HepG2 (cell line): ENCODE measurements at regions not wholly inside any gene's neighbourhood (a gene's known extent, or its start where the extent isn't known, plus 50 kb on each side); places are given as distances from the start of the nearest gene placed in this dataset.

ENCODE experiments used
- ATAC-seq: fragments of 200-7000 bp; cut with Tn5 transposase; 3 replicates; pipeline ENCODE4 v1.9.1; 2020; ENCODE audit warnings: mild to moderate bottlenecking, moderate library complexity
- BruUV-seq: library from RNA; stranded (reverse); fragments of 400-500 nt; replicated peaks from 2 replicates; lab custom pipeline; 2021; lab: Mats Ljungman, UMichigan
- CTCF ChIA-PET: fragments of 300-600 bp; formaldehyde crosslinking; extraction: SDS; loops from one replicate; lab custom pipeline; 2021; ENCODE audit warnings: low total read pairs, inconsistent platforms, low intra/inter-chr PET ratio; lab: Yijun Ruan, JAX
- POLR2A ChIA-PET: fragments of 350-600 bp; sonication (Branson Sonifier 250); formaldehyde crosslinking; loops from one replicate; lab custom pipeline; 2020; ENCODE audit warnings: antibody characterized with exemption, inconsistent platforms; lab: Yijun Ruan, JAX
- DNase-seq: peaks from one replicate; pipeline ENCODE4 v3.0.0-alpha.2; 2015; ENCODE audit warnings: low spot score
- FAIRE-seq: peaks from 3 replicates; lab custom pipeline; 2011; peaks lifted over from hg19 to GRCh38; lab: Jason Lieb, UNC
- H2AFZ ChIP-seq: one replicate; pipeline ENCODE4 v1.6.1; 2011; ENCODE audit warnings: low read length, inconsistent platforms
- H3K27ac ChIP-seq: fragments of 300-600 bp; 3 replicates; pipeline ENCODE4 v1.8.0; 2011; ENCODE audit warnings: mixed run types, mild to moderate bottlenecking, mixed read lengths, low read length, inconsistent platforms; ENCODE audit not compliant: insufficient read depth; ENCODE audit errors: extremely low read length
- H3K27me3 ChIP-seq, 2 experiments: fragments of 200-600 bp in 1 of 2; 2 replicates in 1 of 2; 3 replicates in 1 of 2; pipeline versions ENCODE4 v1.6.0 to v1.8.0; 2011; ENCODE audit warnings: low read length in 2 of 2, mild to moderate bottlenecking in 2 of 2, moderate library complexity in 2 of 2, inconsistent platforms in 1 of 2; ENCODE audit not compliant: insufficient read depth in 2 of 2, control insufficient read depth in 1 of 2
- H3K36me3 ChIP-seq, 2 experiments: fragments of 200-600 bp in 1 of 2; replicated peaks in 1 of 2; 2 replicates in 1 of 2; 3 replicates in 1 of 2; pipeline versions ENCODE4 v1.5.1 to v1.8.0; 2011; ENCODE audit warnings: low read length in 2 of 2, inconsistent platforms in 1 of 2; ENCODE audit not compliant: insufficient read depth in 2 of 2, control insufficient read depth in 1 of 2
- H3K4me1 ChIP-seq: 2 replicates; pipeline ENCODE4 v1.5.1; 2012; ENCODE audit warnings: low read length, inconsistent platforms; ENCODE audit not compliant: insufficient read depth
- H3K4me2 ChIP-seq: 2 replicates; pipeline ENCODE4 v1.6.0; 2011; ENCODE audit warnings: low read depth, low read length, inconsistent platforms
- H3K4me3 ChIP-seq, 3 experiments: fragments of 200-600 bp in 1 of 3; sonication (generic), shearing (Covaris generic) in 1 of 3; replicated peaks in 1 of 3; 2 replicates each; pipeline ENCODE4 v1.5.1; 2011 to 2016; ENCODE audit warnings: low read length in 3 of 3, inconsistent platforms in 2 of 3, low read depth in 2 of 3, mild to moderate bottlenecking in 2 of 3, control low read depth in 1 of 3, mixed read lengths in 1 of 3; ENCODE audit not compliant: insufficient read depth in 1 of 3
- H3K79me2 ChIP-seq: one replicate; pipeline ENCODE4 v1.6.1; 2011; ENCODE audit warnings: low read length, inconsistent platforms; ENCODE audit not compliant: insufficient read depth
- H3K9ac ChIP-seq: 2 replicates; pipeline ENCODE4 v1.6.0; 2011; ENCODE audit warnings: mild to moderate bottlenecking, low read depth, low read length, inconsistent platforms; ENCODE audit not compliant: insufficient read depth
- H3K9me3 ChIP-seq: 2 replicates; pipeline ENCODE4 v1.5.1; 2012; ENCODE audit warnings: mild to moderate bottlenecking, low read length
- H4K20me1 ChIP-seq: 2 replicates; pipeline ENCODE4 v1.6.0; 2011; ENCODE audit warnings: inconsistent platforms, mild to moderate bottlenecking, low read length, moderate library complexity; ENCODE audit not compliant: insufficient read depth
- GABPB1 ChIP-seq: IDR thresholded peaks from 2 replicates; pipeline ENCODE4 v1.6.1; 2016; ENCODE audit warnings: mild to moderate bottlenecking, missing genetic modification reagents, moderate library complexity, missing compliant biosample characterization
- GTF2F1 ChIP-seq: fragments of 150-350 bp; IDR thresholded peaks from 2 replicates; pipeline ENCODE4 v1.6.1; 2014; ENCODE audit warnings: low read length
- GTF3A ChIP-seq: sonication (generic); formaldehyde crosslinking; conservative IDR thresholded peaks from 2 replicates; pipeline ENCODE4 v1.4.0; 2020; ENCODE audit warnings: mild to moderate bottlenecking, missing genetic modification reagents
- HDAC6 ChIP-seq: fragments of 200-600 bp; sonication (generic); IDR thresholded peaks from 2 replicates; pipeline ENCODE4 v1.7.0; 2017; ENCODE audit warnings: mild to moderate bottlenecking, antibody characterized with exemption, low read length, low read depth
- KAT7 ChIP-seq: IDR thresholded peaks from 2 replicates; pipeline ENCODE4 v1.6.1; 2018; ENCODE audit warnings: borderline replicate concordance, missing compliant biosample characterization
- MIER2 ChIP-seq: IDR thresholded peaks from 2 replicates; pipeline ENCODE4 v1.6.1; 2016; ENCODE audit warnings: missing biosample characterization, missing genetic modification reagents
- PCBP2 ChIP-seq: fragments of 200-400 bp; formaldehyde crosslinking; optimal IDR thresholded peaks from 2 replicates; pipeline ENCODE3; 2018; ENCODE audit warnings: low read length, low read depth; ENCODE audit not compliant: poor library complexity, severe bottlenecking
- ZNF674 ChIP-seq: sonication (generic); formaldehyde crosslinking; IDR thresholded peaks from 2 replicates; pipeline ENCODE4 v1.5.0; 2020; ENCODE audit warnings: low read depth, mild to moderate bottlenecking, missing genetic modification reagents
- WGBS: methylation state at CpG from one replicate; pipeline ENCODE4 v1.1.6; 2017; ENCODE audit warnings: low lambda C conversion rate; 5-methylcytosine and 5-hydroxymethylcytosine counted together
- in situ Hi-C: cut with HindIII; loops from 2 replicates; pipeline ENCODE4 v1.10.0; 2017; ENCODE audit warnings: low pct_unique_long_range_greater_than_20kb; ENCODE audit not compliant: extremely low pct_ligation_motif_present
- intact Hi-C: fragments of 100-400 bp; cut with micrococcal nuclease; formaldehyde crosslinking; loops from one replicate; pipeline ENCODE4 v1.10.0; 2022; ENCODE audit not compliant: unreplicated experiment
- TF ChIP-seq, protein P1 (sequence below): IDR thresholded peaks from 2 replicates; pipeline ENCODE4 v1.6.1; 2016; ENCODE audit warnings: low read depth, missing genetic modification reagents, missing compliant biosample characterization
- TF ChIP-seq, protein P2 (sequence below): sonication (generic); formaldehyde crosslinking; IDR thresholded peaks from 2 replicates; pipeline ENCODE4 v1.5.0; 2020; ENCODE audit warnings: missing genetic modification reagents, mild to moderate bottlenecking, borderline replicate concordance
- TF ChIP-seq, protein P3 (sequence below): sonication (generic); formaldehyde crosslinking; IDR thresholded peaks from 2 replicates; pipeline ENCODE4 v1.5.0; 2020; ENCODE audit warnings: mild to moderate bottlenecking, missing genetic modification reagents

DNA sequence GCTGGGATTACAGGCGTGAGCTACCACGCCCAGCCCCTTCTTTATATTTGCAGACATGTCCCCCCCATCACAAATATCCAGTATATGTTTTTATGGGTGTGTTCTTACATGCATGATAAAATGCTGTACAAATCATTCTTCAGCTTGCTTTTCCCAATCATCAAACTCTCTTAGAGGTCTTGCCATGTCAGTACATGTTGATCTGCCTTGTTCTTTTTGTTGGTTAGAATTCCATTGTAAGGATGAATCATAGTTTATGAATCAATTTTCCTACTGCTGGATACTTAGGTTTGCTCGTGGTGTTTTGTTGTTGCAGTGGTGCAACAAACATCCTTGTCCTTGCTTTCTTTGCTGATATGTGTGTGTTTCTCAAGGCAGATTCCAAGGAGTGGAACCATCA, 79.9 kb upstream of the NEURL1B start:
- BruUV-seq, result no TSS peak
- ChIA-PET CTCF (no interaction called here), POLR2A (no interaction called here)
- Histone ChIP-seq H3K4me1 (peaks cover 22% of the 10 kb centered on the region), H3K4me3 (no peak overlapping the region), H3K4me2 (no peak overlapping the region), H3K36me3 (no peaks in the 10 kb centered on the region), H3K27ac (no peak overlapping the region), H2AFZ (no peak overlapping the region), H4K20me1 (no peaks in the 10 kb centered on the region), H3K9me3 (no peaks in the 10 kb centered on the region), H3K27me3 (peaks cover 20 to 56% of the 10 kb centered on the region in 2 experiments), H3K9ac (no peak overlapping the region), H3K79me2 (no peaks in the 10 kb centered on the region)
- DNase-seq (no peak), FAIRE-seq (no peak), ATAC-seq (no peak)
- TF ChIP-seq PCBP2, result no peak
- TF ChIP-seq, protein P1, sequence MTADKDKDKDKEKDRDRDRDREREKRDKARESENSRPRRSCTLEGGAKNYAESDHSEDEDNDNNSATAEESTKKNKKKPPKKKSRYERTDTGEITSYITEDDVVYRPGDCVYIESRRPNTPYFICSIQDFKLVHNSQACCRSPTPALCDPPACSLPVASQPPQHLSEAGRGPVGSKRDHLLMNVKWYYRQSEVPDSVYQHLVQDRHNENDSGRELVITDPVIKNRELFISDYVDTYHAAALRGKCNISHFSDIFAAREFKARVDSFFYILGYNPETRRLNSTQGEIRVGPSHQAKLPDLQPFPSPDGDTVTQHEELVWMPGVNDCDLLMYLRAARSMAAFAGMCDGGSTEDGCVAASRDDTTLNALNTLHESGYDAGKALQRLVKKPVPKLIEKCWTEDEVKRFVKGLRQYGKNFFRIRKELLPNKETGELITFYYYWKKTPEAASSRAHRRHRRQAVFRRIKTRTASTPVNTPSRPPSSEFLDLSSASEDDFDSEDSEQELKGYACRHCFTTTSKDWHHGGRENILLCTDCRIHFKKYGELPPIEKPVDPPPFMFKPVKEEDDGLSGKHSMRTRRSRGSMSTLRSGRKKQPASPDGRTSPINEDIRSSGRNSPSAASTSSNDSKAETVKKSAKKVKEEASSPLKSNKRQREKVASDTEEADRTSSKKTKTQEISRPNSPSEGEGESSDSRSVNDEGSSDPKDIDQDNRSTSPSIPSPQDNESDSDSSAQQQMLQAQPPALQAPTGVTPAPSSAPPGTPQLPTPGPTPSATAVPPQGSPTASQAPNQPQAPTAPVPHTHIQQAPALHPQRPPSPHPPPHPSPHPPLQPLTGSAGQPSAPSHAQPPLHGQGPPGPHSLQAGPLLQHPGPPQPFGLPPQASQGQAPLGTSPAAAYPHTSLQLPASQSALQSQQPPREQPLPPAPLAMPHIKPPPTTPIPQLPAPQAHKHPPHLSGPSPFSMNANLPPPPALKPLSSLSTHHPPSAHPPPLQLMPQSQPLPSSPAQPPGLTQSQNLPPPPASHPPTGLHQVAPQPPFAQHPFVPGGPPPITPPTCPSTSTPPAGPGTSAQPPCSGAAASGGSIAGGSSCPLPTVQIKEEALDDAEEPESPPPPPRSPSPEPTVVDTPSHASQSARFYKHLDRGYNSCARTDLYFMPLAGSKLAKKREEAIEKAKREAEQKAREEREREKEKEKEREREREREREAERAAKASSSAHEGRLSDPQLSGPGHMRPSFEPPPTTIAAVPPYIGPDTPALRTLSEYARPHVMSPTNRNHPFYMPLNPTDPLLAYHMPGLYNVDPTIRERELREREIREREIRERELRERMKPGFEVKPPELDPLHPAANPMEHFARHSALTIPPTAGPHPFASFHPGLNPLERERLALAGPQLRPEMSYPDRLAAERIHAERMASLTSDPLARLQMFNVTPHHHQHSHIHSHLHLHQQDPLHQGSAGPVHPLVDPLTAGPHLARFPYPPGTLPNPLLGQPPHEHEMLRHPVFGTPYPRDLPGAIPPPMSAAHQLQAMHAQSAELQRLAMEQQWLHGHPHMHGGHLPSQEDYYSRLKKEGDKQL (CRISPR knock-in tag), result no peak
- TF ChIP-seq KAT7, result no peak
- TF ChIP-seq ZNF674 (CRISPR knock-in tag), result no peak
- TF ChIP-seq GABPB1 (CRISPR knock-in tag), result no peak
- TF ChIP-seq GTF3A (CRISPR knock-in tag), result no peak
- no peak for TF ChIP-seq MIER2 (CRISPR knock-in tag)
- TF ChIP-seq HDAC6, result no peak
- TF ChIP-seq GTF2F1, result no peak
- TF ChIP-seq, protein P2, sequence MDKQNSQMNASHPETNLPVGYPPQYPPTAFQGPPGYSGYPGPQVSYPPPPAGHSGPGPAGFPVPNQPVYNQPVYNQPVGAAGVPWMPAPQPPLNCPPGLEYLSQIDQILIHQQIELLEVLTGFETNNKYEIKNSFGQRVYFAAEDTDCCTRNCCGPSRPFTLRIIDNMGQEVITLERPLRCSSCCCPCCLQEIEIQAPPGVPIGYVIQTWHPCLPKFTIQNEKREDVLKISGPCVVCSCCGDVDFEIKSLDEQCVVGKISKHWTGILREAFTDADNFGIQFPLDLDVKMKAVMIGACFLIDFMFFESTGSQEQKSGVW, result no peak
- TF ChIP-seq, protein P3, sequence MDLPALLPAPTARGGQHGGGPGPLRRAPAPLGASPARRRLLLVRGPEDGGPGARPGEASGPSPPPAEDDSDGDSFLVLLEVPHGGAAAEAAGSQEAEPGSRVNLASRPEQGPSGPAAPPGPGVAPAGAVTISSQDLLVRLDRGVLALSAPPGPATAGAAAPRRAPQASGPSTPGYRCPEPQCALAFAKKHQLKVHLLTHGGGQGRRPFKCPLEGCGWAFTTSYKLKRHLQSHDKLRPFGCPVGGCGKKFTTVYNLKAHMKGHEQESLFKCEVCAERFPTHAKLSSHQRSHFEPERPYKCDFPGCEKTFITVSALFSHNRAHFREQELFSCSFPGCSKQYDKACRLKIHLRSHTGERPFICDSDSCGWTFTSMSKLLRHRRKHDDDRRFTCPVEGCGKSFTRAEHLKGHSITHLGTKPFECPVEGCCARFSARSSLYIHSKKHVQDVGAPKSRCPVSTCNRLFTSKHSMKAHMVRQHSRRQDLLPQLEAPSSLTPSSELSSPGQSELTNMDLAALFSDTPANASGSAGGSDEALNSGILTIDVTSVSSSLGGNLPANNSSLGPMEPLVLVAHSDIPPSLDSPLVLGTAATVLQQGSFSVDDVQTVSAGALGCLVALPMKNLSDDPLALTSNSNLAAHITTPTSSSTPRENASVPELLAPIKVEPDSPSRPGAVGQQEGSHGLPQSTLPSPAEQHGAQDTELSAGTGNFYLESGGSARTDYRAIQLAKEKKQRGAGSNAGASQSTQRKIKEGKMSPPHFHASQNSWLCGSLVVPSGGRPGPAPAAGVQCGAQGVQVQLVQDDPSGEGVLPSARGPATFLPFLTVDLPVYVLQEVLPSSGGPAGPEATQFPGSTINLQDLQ, result no peak
- intact Hi-C loops (no loop called here), in situ Hi-C loops (no loop called here)
- 60% methylated on average over 3 of the region's 3 CpGs for WGBS
